ENCODE measurements at regions not wholly inside any gene's neighbourhood (a gene's known extent, or its start where the extent isn't known, plus 50 kb on each side); places are given as distances from the start of the nearest gene placed in this dataset.

DNA sequence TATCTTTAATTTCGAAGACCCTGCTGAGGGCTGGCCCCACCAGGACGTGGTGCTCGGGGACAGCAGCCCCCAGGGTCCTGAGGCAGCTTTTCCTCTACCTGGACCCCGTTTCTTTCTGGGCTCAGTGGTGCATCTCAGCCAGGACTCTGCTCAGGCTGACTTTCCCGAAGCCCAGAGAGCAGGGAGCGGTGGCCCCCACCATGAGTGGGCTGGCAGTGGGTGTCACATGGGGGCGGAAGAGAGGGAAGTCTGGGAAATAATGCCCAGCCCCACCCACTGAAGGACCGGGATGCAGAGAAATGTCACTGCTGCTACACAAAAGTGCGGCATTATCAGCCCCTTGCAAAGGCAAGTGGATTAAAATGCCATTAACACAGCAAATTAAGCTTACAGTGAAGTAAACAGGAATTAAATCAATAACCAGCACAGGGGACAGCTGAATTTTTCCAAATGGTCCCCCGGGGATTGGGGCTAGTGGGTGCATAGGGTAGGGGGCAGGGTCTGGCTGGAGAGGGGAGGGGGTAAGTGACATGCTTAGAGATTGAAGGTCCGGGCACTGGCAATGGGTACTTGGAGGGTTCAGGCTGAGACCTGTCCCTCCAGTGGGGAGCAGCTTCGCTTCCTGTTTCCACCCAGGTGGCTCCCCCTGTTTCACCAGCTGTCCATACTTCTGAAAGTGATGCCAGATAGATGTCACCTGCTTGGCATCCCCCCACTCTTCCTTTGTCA lies 177.3 kb downstream of the URI1 start:
- WGBS, 3 donors, result 35 to 58% (median 43%) methylated on average over 12 of the region's 12 CpGs
- peaks cover 0 to 3% (median 0%) of the 10 kb centered on the region in 3 donors for H3K27me3 ChIP-seq (ENCODE audit: control insufficient read depth in 3 of 3, insufficient read depth in 3 of 3, low read length in 3 of 3)
- H3K4me1 ChIP-seq (ENCODE audit: control insufficient read depth in 3 of 3, insufficient read depth in 2 of 3, low read depth in 1 of 3, low read length in 2 of 3), result no peaks in the 10 kb centered on the region
- no peak overlapping the region for H3K27ac ChIP-seq (ENCODE audit: low read depth in 1 of 3, low read length in 2 of 3)
- no peaks in the 10 kb centered on the region for H3K9me3 ChIP-seq (ENCODE audit: control insufficient read depth in 2 of 2, insufficient read depth in 1 of 2, low read depth in 1 of 2, low read length in 1 of 2)
- DNase-seq (no peak), FAIRE-seq (no peak)
- no peaks in the 10 kb centered on the region for H3K36me3 ChIP-seq (ENCODE audit: control insufficient read depth in 3 of 3, insufficient read depth in 2 of 3, low read depth in 1 of 3, low read length in 3 of 3)
- no peak overlapping the region for H3K4me3 ChIP-seq (ENCODE audit: low read depth in 1 of 3, low read length in 3 of 3)

DNA sequence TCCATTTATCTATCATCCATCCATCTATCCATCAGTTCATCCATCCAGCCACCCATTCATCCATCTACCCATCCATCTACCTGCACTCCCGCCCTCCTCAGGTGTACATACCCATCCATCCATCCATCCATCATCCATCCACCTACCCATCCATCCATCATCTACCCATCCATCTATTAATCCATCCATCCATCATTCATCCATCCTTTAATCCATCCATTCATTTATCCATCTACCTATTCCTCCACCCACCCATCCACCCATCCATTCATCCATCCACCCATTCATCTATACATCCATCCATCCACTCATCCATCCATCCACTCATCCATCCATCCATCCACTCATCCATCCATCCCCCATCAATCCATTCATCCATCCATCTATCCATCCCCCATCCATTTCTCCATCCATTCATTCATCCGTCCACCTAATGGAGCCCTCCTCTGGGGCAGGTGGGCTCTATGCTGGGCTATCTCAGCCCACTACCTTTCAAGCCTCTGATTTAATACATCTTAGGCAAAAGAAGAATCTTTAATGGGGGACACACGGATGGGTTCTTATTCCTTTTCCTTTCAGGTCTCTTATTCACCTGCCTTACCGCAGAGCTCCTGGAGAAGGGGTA lies 178.9 kb downstream of the URI1 start:
- 83 to 93% (median 88%) methylated on average over 4 of the region's 4 CpGs for WGBS, 3 donors

DNA sequence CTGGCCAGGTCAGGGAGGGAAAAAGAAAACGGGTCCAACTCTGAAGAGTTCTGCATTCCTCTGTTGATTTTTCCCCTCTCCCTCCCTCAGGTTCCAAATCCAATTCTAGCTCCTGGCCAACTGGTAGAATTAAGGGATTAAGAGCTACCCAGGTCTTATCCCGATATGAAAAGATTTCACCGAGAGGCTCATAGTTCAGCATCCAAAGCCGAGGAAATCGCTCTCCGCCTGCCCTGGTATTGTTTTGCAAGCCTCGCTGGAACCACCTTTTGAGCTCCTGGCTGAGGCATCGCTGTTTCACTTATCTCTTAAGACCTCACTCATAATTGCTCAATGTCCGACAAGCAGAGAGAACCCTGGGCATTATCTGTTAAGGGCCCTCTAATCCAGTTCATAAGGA lies 180.4 kb downstream of the URI1 start:
- Histone ChIP-seq H3K4me3 (ENCODE audit: low read depth in 1 of 3, low read length in 3 of 3) (no peak overlapping the region), H3K4me1 (ENCODE audit: control insufficient read depth in 3 of 3, insufficient read depth in 2 of 3, low read depth in 1 of 3, low read length in 2 of 3) (no peaks in the 10 kb centered on the region), H3K9me3 (ENCODE audit: control insufficient read depth in 2 of 2, insufficient read depth in 1 of 2, low read depth in 1 of 2, low read length in 1 of 2) (no peaks in the 10 kb centered on the region), H3K27ac (ENCODE audit: low read depth in 1 of 3, low read length in 2 of 3) (no peak overlapping the region), H3K36me3 (ENCODE audit: control insufficient read depth in 3 of 3, insufficient read depth in 2 of 3, low read depth in 1 of 3, low read length in 3 of 3) (no peaks in the 10 kb centered on the region), H3K27me3 (ENCODE audit: control insufficient read depth in 3 of 3, insufficient read depth in 3 of 3, low read length in 3 of 3) (peaks cover 0 to 3% (median 0%) of the 10 kb centered on the region in 3 donors)
- DNase-seq (peak in 1 of 2 donors; percentile 42), FAIRE-seq (no peak)
- 69 to 79% (median 69%) methylated on average over 9 of the region's 9 CpGs for WGBS, 3 donors

More for the DNA sequence above, 178.9 kb downstream of the URI1 start:
- Histone ChIP-seq H3K9me3 (ENCODE audit: control insufficient read depth in 2 of 2, insufficient read depth in 1 of 2, low read depth in 1 of 2, low read length in 1 of 2) (no peaks in the 10 kb centered on the region), H3K4me3 (ENCODE audit: low read depth in 1 of 3, low read length in 3 of 3) (no peak overlapping the region), H3K27ac (ENCODE audit: low read depth in 1 of 3, low read length in 2 of 3) (no peak overlapping the region), H3K27me3 (ENCODE audit: control insufficient read depth in 3 of 3, insufficient read depth in 3 of 3, low read length in 3 of 3) (peaks cover 0 to 3% (median 0%) of the 10 kb centered on the region in 3 donors), H3K36me3 (ENCODE audit: control insufficient read depth in 3 of 3, insufficient read depth in 2 of 3, low read depth in 1 of 3, low read length in 3 of 3) (no peaks in the 10 kb centered on the region), H3K4me1 (ENCODE audit: control insufficient read depth in 3 of 3, insufficient read depth in 2 of 3, low read depth in 1 of 3, low read length in 2 of 3) (no peaks in the 10 kb centered on the region)
- DNase-seq, result no peak
- no peak for FAIRE-seq

DNA sequence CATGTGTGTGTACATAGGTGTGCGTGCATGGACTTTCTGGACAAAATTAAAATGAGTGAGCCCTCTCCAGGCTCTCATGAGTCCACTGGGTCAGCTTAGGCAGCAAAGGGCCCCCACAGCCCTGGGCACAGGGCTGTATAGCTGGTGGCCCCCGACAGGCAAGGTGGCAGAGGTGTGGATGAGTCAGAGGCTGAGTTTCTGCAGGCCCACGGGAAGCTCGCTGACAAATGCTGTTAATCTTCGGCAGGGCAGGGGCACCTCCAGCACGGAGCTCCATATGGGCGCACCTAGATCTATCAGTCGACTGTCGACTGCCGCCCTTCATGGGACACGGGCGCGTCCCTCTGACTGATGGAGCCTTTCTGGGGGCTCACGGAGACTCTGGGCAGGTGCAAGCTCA lies 181.1 kb downstream of the URI1 start:
- Histone ChIP-seq H3K36me3 (ENCODE audit: control insufficient read depth in 3 of 3, insufficient read depth in 2 of 3, low read depth in 1 of 3, low read length in 3 of 3) (no peaks in the 10 kb centered on the region), H3K4me1 (ENCODE audit: control insufficient read depth in 3 of 3, insufficient read depth in 2 of 3, low read depth in 1 of 3, low read length in 2 of 3) (no peaks in the 10 kb centered on the region), H3K27me3 (ENCODE audit: control insufficient read depth in 3 of 3, insufficient read depth in 3 of 3, low read length in 3 of 3) (peaks cover 0 to 3% (median 0%) of the 10 kb centered on the region in 3 donors), H3K9me3 (ENCODE audit: control insufficient read depth in 2 of 2, insufficient read depth in 1 of 2, low read depth in 1 of 2, low read length in 1 of 2) (no peaks in the 10 kb centered on the region), H3K4me3 (ENCODE audit: low read depth in 1 of 3, low read length in 3 of 3) (no peak overlapping the region), H3K27ac (ENCODE audit: low read depth in 1 of 3, low read length in 2 of 3) (no peak overlapping the region)
- FAIRE-seq (no peak), DNase-seq (no peak)
- WGBS, 3 donors, result 81 to 84% (median 84%) methylated on average over 14 of the region's 14 CpGs

DNA sequence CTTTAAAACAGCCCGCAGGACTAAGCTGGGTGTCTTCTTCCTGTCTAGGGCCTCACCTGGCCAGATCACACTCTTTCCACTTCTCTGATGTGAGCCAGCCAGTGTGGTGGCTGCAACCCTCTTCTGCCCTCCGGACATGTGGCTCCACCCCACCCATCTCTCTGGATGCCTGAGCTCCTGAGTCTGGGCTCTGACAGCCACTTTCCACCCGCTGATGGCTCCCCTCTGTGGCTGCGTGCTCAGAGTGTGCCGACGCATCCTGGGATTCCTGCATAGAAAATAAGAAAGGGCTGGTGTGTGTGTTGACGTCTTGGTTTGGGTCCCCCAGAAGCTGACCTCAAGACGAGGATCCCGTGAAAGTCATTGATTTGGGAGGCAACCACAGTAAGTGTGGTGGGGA lies 181.6 kb downstream of the URI1 start:
- H3K27ac ChIP-seq (ENCODE audit: low read depth in 1 of 3, low read length in 2 of 3), result no peak overlapping the region
- no peaks in the 10 kb centered on the region for H3K4me1 ChIP-seq (ENCODE audit: control insufficient read depth in 3 of 3, insufficient read depth in 2 of 3, low read depth in 1 of 3, low read length in 2 of 3)
- no peak overlapping the region for H3K4me3 ChIP-seq (ENCODE audit: low read depth in 1 of 3, low read length in 3 of 3)
- H3K36me3 ChIP-seq (ENCODE audit: control insufficient read depth in 3 of 3, insufficient read depth in 2 of 3, low read depth in 1 of 3, low read length in 3 of 3), result no peaks in the 10 kb centered on the region
- 66 to 76% (median 66%) methylated on average over 9 of the region's 9 CpGs for WGBS, 3 donors
- peaks cover 0 to 3% (median 0%) of the 10 kb centered on the region in 3 donors for H3K27me3 ChIP-seq (ENCODE audit: control insufficient read depth in 3 of 3, insufficient read depth in 3 of 3, low read length in 3 of 3)
- H3K9me3 ChIP-seq (ENCODE audit: control insufficient read depth in 2 of 2, insufficient read depth in 1 of 2, low read depth in 1 of 2, low read length in 1 of 2), result no peaks in the 10 kb centered on the region
- DNase-seq (no peak), FAIRE-seq (no peak)

DNA sequence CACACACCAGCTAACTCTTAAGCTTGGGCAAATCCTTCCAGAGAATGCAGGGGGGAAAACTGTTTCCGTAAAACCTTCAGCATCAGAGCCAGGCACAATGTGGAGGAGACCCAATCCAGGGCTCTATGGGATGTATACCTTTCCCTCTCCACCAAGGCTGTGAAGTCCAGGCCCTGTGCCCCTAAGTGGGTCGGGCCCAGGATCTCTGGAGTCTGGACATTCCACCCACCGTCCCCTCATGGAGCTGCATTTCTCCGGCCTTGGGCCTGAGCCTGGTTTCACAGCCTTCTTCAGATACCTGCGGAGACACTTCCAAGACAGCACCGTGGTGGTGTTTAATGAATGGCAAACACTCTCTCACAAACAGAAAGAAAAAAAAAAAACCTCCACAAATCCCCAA lies 186.2 kb downstream of the URI1 start:
- no peak overlapping the region for H3K27ac ChIP-seq (ENCODE audit: low read depth in 1 of 3, low read length in 2 of 3)
- no peaks in the 10 kb centered on the region for H3K36me3 ChIP-seq (ENCODE audit: control insufficient read depth in 3 of 3, insufficient read depth in 2 of 3, low read depth in 1 of 3, low read length in 3 of 3)
- WGBS, 3 donors, result 79 to 80% (median 79%) methylated on average over 6 of the region's 6 CpGs
- H3K9me3 ChIP-seq (ENCODE audit: control insufficient read depth in 2 of 2, insufficient read depth in 1 of 2, low read depth in 1 of 2, low read length in 1 of 2), result no peaks in the 10 kb centered on the region
- H3K4me3 ChIP-seq (ENCODE audit: low read depth in 1 of 3, low read length in 3 of 3), result no peak overlapping the region
- no peaks in the 10 kb centered on the region for H3K4me1 ChIP-seq (ENCODE audit: control insufficient read depth in 3 of 3, insufficient read depth in 2 of 3, low read depth in 1 of 3, low read length in 2 of 3)
- FAIRE-seq (no peak), DNase-seq (no peak)
- H3K27me3 ChIP-seq (ENCODE audit: control insufficient read depth in 3 of 3, insufficient read depth in 3 of 3, low read length in 3 of 3), result no peaks in the 10 kb centered on the region

DNA sequence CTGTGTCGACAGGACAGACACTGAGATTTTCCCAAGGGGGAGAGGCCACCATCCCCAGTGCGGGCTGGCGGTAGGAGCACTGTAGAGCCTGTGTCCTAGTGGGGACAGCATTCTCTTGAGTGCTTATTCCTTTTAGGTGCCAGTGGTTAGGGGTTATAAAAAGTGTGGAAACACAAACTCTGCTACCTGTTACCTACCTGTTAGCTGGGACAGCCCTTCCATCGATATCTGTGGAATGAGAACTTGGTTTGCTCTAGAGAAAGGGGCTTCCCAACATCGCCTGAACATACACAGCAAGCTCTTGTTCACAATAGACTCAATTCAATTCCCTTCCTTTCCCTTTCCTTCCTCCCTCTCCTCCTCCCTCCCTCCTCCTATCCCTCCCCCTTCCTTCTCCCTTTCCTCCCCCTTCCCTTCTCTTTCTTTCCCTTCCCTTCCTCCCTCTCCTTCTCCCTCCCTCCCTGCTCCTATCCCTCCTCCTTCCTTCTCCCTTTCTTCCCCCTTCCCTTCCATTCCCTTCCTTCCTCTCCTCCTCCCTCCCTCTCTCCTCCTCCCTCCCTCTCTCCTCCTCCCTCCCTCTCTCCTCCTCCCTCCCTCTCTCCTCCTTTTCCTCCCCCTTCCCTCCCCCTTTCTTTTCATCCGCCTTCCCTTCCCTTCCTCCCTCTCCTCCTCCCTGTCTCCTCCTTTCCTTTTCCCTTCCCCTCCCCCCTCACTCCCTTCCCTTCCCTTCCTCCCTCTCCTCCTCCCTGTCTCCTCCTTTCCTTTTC lies 188.5 kb downstream of the URI1 start:
- Histone ChIP-seq H3K4me3 (ENCODE audit: low read depth in 1 of 3, low read length in 3 of 3) (no peak overlapping the region), H3K9me3 (ENCODE audit: control insufficient read depth in 2 of 2, insufficient read depth in 1 of 2, low read depth in 1 of 2, low read length in 1 of 2) (no peaks in the 10 kb centered on the region), H3K27me3 (ENCODE audit: control insufficient read depth in 3 of 3, insufficient read depth in 3 of 3, low read length in 3 of 3) (no peaks in the 10 kb centered on the region), H3K36me3 (ENCODE audit: control insufficient read depth in 3 of 3, insufficient read depth in 2 of 3, low read depth in 1 of 3, low read length in 3 of 3) (no peaks in the 10 kb centered on the region), H3K27ac (ENCODE audit: low read depth in 1 of 3, low read length in 2 of 3) (no peak overlapping the region), H3K4me1 (ENCODE audit: control insufficient read depth in 3 of 3, insufficient read depth in 2 of 3, low read depth in 1 of 3, low read length in 2 of 3) (no peaks in the 10 kb centered on the region)
- WGBS, 3 donors, result 70 to 81% (median 75%) methylated on average over 6 of the region's 6 CpGs
- FAIRE-seq (no peak), DNase-seq (no peak)

DNA sequence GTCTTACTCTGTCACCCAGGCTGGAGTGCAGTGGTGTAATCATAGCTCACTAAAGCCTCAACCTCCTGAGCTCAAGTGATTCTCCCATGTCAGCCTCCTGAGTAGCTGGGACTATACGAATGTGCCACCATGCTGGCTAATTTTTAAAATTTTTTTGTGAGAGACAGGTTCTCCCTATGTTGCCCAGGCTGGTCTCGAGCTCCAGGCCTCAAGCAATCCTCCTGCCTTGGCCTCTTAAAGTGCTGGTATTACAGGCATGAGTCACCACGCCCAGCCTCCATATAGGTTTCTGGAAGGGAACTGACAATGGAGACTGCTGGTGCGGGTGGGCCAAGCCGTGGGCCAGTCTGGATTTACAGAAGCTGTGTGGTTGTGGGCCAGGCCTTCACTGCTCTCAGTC lies 189.2 kb downstream of the URI1 start:
- Histone ChIP-seq H3K36me3 (ENCODE audit: control insufficient read depth in 3 of 3, insufficient read depth in 2 of 3, low read depth in 1 of 3, low read length in 3 of 3) (no peaks in the 10 kb centered on the region), H3K4me1 (ENCODE audit: control insufficient read depth in 3 of 3, insufficient read depth in 2 of 3, low read depth in 1 of 3, low read length in 2 of 3) (no peaks in the 10 kb centered on the region), H3K27ac (ENCODE audit: low read depth in 1 of 3, low read length in 2 of 3) (no peak overlapping the region), H3K9me3 (ENCODE audit: control insufficient read depth in 2 of 2, insufficient read depth in 1 of 2, low read depth in 1 of 2, low read length in 1 of 2) (no peaks in the 10 kb centered on the region), H3K27me3 (ENCODE audit: control insufficient read depth in 3 of 3, insufficient read depth in 3 of 3, low read length in 3 of 3) (no peaks in the 10 kb centered on the region), H3K4me3 (ENCODE audit: low read depth in 1 of 3, low read length in 3 of 3) (no peak overlapping the region)
- FAIRE-seq (no peak), DNase-seq (no peak)
- 77 to 88% (median 83%) methylated on average over 5 of the region's 5 CpGs for WGBS, 3 donors

All from small intestine (tissue), 7 donors.